GM12874 (cell line): ENCODE measurements at regions not wholly inside any gene's neighbourhood (a gene's known extent, or its start where the extent isn't known, plus 50 kb on each side); places are given as distances from the start of the nearest gene placed in this dataset.

Experiments
- TF ChIP-seq, protein P1 (sequence below): IDR thresholded peaks from 2 replicates; pipeline ENCODE4 v1.5.1; 2011; ENCODE audit warnings: low read depth, mild to moderate bottlenecking, control low read depth, low read length, moderate library complexity; ENCODE audit not compliant: insufficient read depth

DNA sequence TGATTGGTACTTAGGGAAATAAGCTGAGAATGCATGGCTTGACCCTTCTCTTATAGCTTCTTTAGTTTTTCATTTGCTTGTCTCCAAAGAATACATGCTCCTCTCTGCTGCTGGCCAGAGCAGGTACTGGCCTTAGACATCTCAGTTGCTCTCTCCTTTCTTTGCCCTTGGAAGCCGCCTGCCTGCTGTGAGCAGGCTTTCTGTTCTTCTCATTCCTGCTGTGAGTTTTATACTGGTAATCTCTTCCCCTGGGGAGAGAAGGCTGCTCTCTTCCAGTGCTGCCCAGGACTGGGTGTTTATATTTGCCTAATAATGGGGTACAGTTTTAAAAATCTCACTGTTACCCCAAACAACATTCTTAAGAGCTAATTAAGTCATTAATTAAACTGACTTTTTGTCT is 323.5 kb upstream of the LRRC7 start:
- TF ChIP-seq, protein P1, sequence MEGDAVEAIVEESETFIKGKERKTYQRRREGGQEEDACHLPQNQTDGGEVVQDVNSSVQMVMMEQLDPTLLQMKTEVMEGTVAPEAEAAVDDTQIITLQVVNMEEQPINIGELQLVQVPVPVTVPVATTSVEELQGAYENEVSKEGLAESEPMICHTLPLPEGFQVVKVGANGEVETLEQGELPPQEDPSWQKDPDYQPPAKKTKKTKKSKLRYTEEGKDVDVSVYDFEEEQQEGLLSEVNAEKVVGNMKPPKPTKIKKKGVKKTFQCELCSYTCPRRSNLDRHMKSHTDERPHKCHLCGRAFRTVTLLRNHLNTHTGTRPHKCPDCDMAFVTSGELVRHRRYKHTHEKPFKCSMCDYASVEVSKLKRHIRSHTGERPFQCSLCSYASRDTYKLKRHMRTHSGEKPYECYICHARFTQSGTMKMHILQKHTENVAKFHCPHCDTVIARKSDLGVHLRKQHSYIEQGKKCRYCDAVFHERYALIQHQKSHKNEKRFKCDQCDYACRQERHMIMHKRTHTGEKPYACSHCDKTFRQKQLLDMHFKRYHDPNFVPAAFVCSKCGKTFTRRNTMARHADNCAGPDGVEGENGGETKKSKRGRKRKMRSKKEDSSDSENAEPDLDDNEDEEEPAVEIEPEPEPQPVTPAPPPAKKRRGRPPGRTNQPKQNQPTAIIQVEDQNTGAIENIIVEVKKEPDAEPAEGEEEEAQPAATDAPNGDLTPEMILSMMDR: no peak

DNA sequence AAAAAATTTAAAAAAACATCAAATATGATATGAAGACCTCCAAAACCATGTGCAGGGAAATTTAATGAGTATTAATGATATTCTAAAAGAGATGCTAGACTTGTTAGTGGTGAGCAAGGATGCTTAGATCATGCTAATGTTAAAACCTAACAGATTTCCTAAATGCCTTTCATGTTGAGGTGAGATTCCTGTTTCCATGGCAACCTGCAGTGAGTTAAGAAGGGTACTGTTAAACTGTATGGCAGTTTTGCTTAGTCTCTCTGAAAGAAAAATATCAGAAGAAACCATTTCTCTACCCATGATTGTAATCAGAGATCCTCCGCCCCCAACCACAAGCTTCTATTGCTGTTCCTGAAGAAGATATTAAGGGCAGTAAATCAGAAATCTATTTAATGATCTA is 321.6 kb upstream of the LRRC7 start:
- TF ChIP-seq, protein P1: no peak

DNA sequence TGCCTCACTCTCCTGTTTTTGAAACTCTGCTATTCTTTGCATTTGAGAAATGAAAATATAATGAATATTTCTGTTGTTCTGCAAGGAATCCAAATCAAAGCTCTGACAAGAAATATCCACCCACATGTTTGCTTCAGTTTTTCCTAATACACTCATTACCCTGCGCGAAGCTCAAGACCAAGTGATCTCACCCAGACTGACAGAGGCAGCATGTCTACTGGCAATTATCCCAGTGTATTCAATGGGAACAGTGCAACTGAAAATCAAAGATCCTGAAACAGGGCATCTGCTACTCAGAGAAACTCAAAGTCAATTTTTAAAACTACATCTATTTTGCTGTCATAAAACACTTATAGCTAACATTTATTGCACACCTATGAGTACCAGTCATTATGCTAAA is 321.0 kb upstream of the LRRC7 start:
- TF ChIP-seq, protein P1: no peak

DNA sequence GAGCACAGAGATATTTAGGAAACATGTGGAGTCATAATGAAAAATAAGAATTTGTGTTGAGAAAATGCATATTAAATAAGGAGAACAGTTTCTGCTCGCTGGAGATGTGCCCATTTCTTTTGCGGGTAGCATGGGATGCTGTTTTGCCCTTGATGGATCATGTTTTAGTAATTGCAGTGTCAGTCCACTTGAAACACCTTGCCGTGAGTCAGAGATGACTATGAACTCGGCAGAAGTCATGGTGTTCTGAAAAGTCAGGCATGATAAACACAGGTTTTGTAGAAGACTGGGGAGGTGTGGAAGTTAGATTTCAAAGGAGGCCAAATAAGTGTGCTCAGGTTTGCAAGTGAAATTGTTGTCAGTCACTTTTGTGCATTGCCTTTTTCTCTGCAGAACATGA is 315.0 kb upstream of the LRRC7 start:
- TF ChIP-seq, protein P1: no peak

DNA sequence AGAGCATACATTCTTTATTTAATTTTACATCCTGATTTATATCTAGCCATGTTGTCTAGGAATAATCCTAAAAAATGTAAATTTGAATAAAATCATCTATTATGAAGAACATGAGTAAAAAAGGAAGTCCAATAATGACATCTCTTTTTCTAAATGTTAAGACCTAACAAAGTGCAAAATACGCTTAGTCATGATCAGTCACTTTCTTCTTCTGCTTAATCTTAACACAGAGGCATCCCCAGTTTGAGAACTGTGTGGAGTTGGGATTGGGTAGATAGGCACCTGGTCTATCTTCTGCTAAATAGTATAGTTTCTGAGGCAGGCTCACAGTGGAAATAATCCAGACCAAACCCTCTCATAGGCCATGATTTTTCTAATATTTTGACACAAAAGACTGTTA is 311.7 kb upstream of the LRRC7 start:
- TF ChIP-seq, protein P1: no peak

DNA sequence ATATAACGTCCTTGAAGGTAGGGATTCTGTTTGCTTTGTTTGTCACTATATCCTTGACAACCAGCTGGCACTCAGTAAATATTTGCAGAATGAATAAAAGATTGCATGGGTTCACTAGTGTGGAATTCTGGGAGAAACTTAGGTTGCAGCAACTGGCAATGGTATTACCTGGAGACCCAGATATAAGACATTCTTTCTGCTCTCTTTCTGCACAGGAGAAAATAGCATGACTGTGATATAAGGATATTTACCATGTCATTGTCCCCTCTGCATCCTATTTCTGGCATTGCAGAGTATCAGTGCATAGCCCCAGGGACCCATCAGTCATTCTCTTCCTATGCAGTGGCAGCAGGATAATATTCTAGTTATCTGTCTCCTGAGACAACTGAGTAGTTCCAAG is 308.9 kb upstream of the LRRC7 start:
- TF ChIP-seq, protein P1: no peak

DNA sequence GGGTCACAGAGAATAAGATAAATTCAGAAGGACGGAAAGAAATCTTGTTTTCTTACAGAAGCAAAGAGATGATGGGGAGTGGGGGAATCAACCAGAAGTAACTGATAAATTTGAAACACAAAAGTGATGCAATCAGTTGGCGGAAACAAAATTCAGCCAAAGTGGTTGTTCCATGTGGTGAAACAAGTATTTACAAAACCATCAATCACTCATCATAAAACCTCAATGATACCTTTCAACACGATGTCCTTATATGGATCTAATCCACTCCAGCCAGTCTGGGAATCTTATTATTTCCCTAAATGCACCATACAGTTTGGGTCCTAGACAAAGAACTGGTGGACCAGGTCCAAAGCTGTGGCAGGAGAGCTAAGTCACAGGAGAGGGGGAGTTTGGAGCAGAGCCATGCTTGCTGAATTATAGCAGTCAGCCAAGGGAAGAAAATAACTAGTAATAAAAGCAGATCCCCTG is 303.8 kb upstream of the LRRC7 start:
- TF ChIP-seq, protein P1: no peak

DNA sequence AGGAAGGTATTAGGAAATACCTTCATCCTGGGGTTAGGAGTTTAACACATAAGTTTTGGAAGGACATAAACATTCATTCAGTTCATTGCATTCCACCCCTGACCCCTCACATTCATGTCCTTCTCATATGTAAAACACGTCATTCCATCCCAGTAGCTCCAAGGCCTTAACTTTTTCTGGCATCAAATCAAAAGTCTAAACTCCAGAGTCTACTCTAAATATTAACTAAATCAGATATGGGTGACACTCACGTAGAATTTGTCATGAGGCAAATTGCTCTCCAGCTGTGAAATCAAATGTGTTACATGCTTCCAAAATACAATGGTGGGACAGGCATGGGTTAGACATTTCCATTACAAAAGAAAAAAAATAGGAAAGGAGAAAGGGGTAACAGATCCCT is 298.2 kb upstream of the LRRC7 start:
- TF ChIP-seq, protein P1: no peak
